ENCODE measurements at regions not wholly inside any gene's neighbourhood (a gene's known extent, or its start where the extent isn't known, plus 50 kb on each side); places are given as distances from the start of the nearest gene placed in this dataset.

DNA sequence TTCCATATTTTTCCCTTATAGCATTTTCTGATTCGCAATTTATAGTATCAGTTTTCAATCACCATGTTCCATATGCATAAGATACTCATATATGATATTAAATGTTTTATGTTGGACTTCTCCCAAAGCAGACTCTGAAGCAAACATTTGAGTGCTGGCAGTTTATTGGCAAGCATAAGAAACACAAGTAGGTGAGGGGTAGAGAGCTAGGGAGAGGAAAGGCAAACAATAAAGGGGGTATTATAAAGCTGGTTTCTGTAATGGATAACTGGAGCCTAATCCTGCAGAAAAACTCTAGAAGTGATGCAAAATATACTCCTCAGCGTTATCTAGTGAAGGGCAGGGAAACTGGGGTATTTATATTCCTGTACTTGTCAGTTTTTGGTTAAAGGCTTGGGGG lies 491.5 kb upstream of the TGFBR2 start:
- no peak for DNase-seq (ENCODE audit: low spot score)

GRCh38 chr3:30122359-30122758 lies 484.0 kb upstream of the TGFBR2 start:
- DNase-seq (ENCODE audit: low spot score) = no peak

DNA sequence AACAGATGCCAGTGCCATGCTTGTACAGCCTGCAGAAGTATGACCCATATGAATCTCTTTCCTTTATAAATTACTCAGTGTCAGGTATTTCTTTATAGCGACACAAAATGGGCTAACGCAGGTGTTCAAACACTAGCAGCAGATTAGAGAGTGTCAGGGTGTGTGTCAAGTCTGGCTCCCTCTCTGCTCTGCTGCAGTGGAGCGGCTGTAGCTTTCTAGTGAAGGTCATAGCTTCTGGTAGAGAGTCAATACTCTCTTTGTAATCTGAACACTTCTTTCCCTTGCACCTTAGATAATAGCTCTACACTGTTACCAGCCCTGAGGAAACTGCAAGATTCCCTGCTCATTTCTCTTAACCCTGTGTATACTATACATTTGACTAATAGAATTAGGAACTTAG lies 483.2 kb upstream of the TGFBR2 start:
- DNase-seq (ENCODE audit: low spot score) = no peak

- no peak for DNase-seq (ENCODE audit: low spot score)
Measured at GRCh38 chr3:30123755-30124154, 482.6 kb upstream of the TGFBR2 start.

DNA sequence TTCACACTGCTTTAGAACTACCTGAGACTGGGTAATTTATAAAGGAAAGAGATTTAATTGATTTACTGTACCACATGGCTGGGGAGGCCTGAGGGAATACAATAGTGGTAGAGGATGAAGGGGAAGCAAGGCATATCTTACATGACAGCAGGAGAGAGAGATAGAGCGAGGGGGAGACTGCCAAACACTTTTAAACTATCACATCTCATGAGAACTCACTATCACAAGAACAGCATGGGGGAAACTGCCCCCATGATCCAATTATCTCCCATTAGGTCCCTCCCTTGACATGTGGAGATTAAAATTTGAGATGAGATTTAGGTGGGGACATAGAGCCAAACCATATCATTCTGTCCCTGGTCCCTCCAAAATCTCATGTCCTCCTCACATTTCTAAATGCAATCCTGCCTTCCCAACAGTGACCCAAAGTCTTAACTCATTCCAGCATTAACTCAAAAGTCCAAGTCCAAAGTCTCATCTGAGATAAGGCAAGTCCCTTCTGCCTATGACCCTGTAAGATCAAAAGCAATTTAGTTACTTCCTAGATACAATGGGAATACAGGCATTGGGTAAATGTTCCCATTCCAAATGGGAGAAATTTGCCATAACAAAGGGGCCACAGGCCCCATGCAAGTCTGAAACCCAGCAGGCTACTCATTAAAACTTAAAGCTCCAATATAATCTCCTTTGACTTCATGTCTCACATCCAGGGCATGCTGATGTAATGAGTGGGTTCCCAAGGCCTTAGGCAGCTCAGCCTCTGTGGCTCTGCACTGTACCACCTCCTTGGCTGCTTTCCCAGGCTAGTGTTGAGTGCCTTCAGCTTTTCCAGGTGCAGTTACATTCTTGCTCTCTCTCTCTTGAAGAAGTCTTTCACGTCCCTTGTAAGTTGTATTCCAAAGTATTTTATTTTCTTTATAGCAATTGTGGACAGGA lies 481.7 kb upstream of the TGFBR2 start:
- DNase-seq (ENCODE audit: low spot score) = no peak

DNA sequence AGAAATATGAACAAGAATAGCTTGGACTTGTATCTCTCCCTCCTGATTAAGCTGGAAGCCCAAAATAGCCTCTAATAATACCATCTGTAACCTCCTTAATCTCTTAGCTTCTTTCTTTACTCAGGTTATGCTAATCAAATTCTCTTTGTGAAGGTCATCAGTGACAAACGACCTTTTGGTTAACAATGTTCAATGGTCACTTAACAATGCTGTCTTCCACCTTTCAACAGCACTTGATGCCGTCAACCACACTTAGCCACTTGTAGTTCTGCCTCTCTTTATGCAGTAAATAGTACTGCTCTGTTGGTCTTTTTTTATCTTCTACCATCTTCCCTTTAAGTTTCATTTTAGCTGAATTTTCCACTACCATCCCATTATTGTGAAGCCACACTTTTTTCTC lies 476.6 kb upstream of the TGFBR2 start:
- no peak for DNase-seq (ENCODE audit: low spot score)

DNA sequence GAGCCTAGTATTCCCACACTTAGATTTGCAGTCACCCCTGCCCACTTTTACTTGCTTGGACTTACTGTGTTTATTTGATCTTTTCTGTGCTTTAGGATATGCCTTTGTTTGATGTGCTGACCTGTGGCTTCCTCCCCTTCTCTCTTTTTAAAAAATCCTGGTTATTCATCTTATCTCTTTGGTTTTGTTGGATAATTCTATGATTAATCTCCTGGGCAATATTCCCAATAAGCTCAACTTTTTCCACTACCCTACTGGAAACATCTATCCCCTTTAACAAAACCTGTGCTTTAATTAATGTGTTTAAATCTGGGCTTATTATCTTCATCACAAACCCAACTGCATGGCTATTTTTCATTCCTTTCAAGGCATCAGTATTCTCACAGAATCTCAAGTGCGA lies 476.0 kb upstream of the TGFBR2 start:
- no peak for DNase-seq (ENCODE audit: low spot score)

DNA sequence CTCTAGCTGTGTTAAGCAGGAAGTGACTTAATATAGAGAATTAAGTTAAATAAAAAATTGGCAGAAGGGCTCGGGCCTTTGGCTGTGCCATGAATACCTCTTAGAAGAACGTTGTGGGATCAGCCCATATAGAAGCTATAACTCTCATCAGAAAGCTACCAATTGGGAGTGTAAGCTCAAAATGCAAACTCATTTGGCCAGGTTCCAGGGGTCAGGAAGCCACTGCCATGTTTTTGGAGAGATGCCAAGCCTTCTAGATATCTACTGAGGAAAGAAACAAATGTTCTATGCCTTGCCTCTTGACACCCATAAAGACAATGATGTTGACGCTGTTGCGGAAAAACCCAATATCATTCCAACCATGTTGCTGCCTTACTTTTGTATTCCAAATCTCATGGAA lies 475.2 kb upstream of the TGFBR2 start:
- no peak for DNase-seq (ENCODE audit: low spot score)

DNA sequence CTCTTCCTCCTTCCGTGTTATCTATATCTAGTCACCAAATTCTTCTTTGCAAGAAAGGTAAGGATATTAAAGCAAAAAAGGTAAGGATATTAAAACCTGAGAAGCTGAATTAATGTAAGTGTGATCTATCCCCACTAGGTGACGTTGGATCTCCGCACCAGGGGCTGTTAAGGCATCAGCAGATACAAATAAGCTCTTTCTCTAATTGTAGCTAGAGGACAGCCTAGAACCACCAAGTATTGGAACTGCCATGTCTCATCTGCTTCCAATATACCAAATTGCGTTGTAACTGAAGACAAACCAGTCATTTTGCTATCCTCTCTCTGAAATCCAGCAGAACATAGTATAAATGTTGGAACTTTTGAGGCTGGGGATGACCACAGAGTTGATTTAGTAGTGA lies 471.2 kb upstream of the TGFBR2 start:
- no peak for DNase-seq (ENCODE audit: low spot score)

- no peak for DNase-seq (ENCODE audit: low spot score)
Measured at GRCh38 chr3:30139283-30139682, 467.1 kb upstream of the TGFBR2 start.

GRCh38 chr3:30140356-30141075 lies 465.9 kb upstream of the TGFBR2 start:
- no peak for DNase-seq (ENCODE audit: low spot score)

- DNase-seq (ENCODE audit: low spot score) = no peak
Measured at GRCh38 chr3:30141178-30141581, 465.2 kb upstream of the TGFBR2 start.

DNA sequence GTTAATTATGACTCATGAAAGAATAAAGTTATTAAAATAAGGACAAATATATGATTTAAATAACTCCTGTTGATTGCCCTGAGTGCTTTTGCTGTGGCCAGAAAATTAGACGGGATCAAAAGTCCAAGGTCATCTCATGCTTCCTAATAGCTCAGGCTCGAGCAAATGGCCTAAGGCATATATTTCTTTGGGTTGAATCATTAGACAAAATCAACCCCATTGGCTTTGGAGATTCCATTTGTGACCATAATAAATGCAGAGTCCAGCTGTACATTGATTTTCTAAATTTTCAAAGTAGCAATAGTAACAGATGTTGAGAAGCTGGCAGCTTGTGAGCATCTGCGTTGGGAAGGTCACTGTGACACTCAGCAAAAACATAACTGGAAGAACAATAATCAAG lies 464.5 kb upstream of the TGFBR2 start:
- DNase-seq (ENCODE audit: low spot score) = no peak

- no peak for DNase-seq (ENCODE audit: low spot score)
Measured at GRCh38 chr3:30142946-30143345, 463.5 kb upstream of the TGFBR2 start.

GRCh38 chr3:30145281-30145680 lies 461.1 kb upstream of the TGFBR2 start:
- DNase-seq (ENCODE audit: low spot score) = no peak

- DNase-seq (ENCODE audit: low spot score) = no peak
Measured at GRCh38 chr3:30146978-30147377, 459.4 kb upstream of the TGFBR2 start.

DNA sequence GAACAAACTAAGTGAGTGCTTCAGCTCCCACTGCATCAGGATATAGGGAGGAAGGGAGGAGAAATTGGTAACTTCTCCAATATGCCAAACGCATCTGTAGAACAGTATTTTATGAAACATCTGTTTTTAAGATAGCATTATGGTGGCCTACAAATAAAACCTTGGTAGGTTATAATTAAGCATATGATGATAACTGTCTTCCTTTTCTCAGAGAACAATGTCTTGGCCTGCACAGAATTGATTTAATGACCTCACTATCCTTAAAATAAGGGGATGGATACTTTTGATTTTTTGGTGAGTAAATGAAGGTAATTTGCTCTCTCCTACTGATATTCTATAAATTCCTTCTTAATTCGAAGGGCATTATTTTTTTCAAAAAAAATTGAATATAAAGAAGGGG lies 451.5 kb upstream of the TGFBR2 start:
- no peak for DNase-seq (ENCODE audit: low spot score)

GRCh38 chr3:30155755-30156154 lies 450.6 kb upstream of the TGFBR2 start:
- no peak for DNase-seq (ENCODE audit: low spot score)

- peak; percentile 20 for DNase-seq (ENCODE audit: low spot score)
Measured at GRCh38 chr3:30156586-30157498, 449.6 kb upstream of the TGFBR2 start.

- DNase-seq (ENCODE audit: low spot score) = no peak
Measured at GRCh38 chr3:30161375-30161774, 445.0 kb upstream of the TGFBR2 start.

GRCh38 chr3:30162579-30162978 lies 443.8 kb upstream of the TGFBR2 start:
- peak; percentile 49 for DNase-seq (ENCODE audit: low spot score)

DNA sequence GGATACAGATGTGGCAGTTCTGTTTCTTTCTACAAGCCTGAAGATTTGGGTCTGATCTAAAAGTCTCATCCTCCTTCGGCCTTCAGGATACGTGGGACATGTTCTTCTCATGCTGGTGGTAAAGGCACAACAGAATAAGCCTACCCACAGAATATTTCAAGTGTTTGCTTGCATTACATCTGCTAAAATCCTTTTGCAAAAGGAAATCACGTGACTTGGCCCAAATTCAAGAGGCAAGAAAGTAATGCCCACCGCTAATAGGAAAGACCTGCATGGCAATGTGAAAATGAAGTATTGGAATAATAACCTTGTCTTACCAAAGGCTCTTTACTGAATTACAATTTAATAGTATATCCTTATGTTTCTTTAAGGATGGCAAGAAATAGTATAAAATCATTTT lies 439.9 kb upstream of the TGFBR2 start:
- no peak for DNase-seq (ENCODE audit: low spot score)
